HG02852 (cell line): ENCODE measurements at regions not wholly inside any gene's neighbourhood (a gene's known extent, or its start where the extent isn't known, plus 50 kb on each side); places are given as distances from the start of the nearest gene placed in this dataset.

ENCODE experiments used
- ATAC-seq: cut with Tn5 transposase; IDR thresholded peaks from one replicate; pipeline ENCODE4 v1.9.1; 2021; ENCODE audit warnings: mild to moderate bottlenecking, moderate library complexity; ENCODE audit not compliant: unreplicated experiment

DNA sequence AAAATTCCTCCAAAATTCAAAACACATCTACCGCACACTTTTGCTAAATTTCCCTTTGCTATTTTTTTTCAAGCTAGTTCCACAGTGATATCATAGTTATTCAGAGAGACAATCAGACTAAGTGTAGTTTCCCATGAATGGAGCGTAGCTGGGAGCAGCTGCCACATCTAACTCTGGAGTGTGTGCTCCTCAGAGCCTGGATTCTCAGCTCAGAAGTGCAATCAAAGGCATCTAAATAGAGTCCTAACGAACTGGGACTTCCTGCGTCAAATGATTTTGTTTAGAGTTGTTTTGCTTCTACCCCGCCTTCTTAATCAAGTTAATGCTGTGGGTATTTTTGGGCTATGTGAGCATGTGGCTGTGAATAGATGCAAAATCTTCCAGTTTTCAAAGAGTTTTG is 160.3 kb downstream of the TMEM18 start:
- no peak for ATAC-seq

DNA sequence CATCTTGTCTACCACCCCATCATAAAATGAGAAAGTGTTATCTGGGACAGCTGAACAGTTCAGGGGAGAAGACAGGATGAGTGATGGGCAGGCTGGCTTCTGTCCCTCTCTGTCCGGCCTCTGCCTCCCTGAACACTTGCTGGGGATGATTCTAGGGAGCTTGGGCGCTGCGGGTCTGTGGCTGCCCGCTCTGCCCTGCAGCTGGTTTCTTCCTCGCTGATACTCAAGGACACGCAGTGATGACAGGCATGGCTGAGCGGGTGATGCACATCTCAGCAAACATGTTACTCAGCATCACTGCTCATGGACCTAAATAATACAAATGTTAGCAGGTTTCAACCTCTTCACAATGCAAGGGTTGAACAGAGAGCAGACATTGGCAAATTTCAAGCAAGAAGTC is 161.1 kb downstream of the TMEM18 start:
- ATAC-seq, result no peak

DNA sequence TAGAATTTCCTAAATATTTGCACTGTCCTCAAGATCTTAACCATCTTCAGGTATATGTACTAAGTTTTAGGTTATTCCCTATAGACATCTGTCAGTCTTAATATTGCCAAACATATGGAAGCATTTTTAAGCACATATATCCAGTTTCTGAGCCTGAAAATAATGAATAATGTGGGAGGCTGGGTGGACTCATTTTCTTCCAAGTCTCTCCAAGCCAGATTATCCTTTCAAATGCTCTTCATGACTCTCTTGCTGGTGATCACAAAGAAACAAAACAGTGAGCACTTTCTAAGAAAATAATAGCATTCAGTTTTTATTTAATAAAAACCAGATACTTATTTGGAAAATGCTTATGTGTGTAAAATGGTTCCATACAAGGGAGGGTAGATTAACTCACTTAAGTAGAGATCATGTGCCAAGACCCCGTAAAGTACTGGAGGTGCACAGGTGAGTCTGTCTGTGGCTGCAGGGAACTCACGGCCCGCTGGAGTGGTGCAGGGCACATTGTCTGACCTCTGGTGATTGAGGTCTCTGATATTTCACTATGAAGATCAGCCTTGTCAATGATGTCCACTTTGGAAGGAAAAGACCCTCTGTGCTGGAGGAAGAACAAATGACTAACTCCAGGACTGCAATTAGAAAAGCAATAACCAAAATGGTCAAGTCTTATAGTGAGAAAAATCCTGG is 161.6 kb downstream of the TMEM18 start:
- no peak for ATAC-seq

DNA sequence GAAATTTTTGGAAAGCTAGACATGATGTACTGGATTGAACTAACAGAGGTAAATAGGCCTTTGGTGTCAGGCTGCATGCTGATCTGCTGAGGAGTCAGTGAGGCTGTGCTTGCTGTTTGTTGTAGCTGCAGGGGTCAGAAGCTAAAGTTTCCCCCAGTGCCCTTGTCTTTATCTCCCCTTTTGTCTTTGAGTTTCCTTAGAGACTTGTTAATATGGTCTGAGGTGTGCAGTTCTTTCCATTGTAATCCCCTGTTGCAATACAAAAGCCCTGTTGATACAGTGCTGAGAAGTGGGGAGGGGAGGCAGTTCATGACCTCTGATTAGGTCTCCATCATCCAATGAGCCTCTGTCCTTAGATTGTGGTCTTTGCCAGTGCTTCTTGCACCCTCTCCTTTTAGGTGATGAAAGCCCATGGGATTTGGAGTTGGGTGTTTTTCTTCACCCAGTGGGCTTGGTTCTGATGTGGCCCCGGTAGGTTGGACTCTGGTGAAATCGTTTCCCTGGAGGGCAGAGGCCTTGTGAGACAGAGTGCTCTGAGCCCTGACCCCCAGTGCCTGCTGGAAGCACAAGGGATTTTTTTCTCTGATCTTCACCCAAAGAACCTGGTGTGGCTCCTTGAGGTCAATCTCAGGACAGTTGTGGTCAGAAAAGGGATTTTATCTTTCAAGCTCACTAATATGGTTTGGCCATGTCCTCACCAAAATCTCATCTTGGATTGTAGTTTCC is 163.1 kb downstream of the TMEM18 start:
- ATAC-seq, result no peak

DNA sequence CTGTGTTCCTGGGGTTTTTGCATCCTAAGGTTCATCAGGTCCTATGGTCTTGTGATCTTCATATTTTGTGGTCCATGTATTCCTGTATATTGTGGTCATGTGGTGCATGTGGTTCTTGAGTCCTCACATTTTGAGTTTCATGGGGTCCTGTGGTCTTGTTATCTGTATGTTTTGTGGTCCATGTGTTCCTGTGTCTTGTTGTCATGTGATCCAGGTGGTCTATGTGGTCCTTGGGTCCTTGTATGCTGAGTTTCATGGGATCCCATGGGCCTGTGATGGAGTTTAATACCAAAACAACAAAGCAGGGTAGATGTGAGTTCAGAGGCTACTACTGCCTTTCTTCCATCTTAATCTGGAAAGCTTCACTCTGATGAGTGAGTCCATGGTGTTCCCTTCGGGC is 166.4 kb downstream of the TMEM18 start:
- ATAC-seq, result no peak

DNA sequence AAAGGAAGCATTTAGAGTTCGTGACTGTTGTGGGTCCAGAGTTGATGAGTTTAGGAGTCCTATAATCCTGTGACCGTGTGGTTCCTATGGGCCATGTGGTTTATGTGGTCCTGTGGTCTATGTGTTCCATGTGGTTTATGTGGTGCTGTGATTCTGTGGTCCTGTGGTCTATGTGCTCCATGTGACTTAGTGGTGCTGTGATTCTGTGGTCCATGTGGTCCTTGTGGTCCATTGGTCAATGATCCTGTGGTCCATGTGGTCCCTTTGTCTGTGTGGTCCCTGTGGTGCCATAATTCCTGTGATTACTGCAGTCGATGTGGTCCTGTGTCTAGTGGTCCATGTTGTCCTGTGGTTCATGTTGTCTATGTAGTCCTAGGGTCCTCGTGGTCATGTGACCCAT is 167.3 kb downstream of the TMEM18 start:
- no peak for ATAC-seq

DNA sequence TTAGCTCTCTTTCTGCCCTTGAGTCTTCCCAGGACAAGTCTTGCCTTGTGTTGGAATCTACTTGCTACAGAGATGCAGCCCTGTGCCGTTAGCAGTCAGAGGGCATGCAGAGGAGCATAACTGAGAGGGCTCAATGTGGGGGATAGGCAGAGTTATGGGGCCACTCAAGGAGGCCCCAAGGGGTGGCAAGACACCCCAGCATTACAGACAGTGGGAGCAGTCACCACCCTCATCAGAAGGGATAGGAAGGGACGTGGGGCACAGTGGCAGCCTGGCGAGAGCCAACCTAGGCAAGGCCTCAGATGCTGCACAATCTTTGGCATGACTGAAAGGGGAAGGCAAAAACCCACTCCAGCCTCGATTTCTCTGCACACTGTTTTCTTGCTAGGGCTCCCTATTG is 169.1 kb downstream of the TMEM18 start:
- ATAC-seq, result no peak

DNA sequence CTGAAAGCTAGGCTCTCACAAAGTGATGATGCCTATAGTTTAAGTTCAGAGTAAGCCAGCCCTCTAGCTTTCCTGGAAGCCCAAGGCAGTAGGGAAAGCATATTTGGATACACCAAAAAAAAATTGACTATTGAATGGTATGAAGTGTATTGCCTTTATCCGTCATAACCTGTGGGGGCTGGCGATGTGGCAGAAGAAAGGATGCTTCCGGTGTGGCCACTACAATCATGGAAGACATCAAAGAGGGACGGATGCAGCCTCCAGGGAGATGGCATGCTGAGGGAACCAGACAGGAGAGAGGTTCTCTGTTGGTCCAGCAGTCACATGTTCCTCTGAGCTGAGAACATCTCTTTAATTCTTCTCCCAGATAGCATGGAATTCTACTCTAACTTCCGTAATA is 170.3 kb downstream of the TMEM18 start:
- ATAC-seq, result no peak

DNA sequence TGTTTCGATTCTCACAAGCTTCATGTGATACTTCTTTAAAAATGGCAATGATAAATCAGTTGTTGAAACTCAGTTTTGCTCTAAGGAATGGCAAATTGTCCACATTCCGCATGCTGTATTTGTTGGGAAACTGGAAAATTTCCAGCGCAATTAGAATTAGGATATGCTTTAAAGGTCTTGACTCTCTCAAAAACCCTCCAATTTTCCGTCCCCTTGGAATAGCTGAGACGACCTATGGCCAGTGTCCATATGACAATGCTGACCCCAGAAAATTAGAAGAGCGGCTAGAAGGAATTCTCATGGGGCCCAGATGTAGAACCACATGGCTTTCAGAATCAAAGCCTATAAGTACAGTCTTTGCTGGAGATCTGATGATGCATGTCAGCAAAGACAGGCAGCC is 170.8 kb downstream of the TMEM18 start:
- no peak for ATAC-seq

DNA sequence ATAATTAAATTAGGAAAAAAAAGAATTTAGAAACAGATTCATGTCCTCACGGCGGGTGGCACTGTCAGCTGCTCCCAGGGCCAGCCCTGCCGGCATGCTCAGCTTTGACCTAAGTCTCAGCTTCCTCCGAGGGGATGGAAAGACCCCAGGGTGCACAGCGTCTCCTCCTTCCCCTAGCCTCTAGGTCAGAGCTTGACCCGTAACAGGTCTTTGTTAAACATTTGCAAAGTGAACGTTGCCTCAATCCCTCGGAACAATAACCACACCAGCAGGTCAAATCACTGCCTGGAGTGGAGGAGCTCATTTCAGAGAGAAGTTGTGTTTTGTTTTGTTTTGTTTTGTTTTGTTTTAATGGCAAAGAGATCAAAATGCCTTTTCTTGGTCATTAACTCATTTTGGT is 171.3 kb downstream of the TMEM18 start:
- no peak for ATAC-seq

DNA sequence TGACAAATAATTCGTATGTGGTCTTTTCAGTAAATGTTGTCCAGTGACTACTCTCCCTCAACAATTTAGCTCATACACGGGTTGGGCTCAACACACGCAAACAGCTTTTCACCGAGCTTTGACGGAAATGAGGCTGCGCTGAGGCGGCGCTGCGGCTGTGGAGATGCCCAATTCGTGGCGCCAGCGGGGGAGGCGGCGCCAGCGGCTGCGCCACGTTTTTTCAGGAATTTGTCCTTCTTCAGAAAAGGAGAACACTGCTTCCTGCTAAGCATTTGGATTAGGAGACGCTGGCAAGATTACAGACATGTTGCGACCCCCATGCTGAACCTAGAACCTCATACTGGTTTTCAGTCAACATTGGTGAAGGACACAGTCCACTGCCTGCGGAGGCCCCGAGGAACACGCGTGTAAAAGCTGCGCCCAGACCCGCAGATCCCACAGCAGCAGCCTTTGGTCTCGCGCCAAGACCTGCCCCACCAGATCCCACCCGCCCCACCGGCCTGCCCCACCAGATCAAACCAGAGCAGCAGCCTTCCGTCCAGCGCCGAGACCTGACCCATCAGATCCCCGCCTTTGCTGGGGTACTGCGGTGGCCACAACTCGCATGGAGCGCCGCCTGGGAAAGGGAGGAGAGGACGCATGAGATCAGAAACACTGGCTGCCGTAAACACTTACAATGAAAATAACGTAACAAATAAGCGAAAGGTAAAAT is 173.8 kb downstream of the TMEM18 start:
- ATAC-seq, result no peak

DNA sequence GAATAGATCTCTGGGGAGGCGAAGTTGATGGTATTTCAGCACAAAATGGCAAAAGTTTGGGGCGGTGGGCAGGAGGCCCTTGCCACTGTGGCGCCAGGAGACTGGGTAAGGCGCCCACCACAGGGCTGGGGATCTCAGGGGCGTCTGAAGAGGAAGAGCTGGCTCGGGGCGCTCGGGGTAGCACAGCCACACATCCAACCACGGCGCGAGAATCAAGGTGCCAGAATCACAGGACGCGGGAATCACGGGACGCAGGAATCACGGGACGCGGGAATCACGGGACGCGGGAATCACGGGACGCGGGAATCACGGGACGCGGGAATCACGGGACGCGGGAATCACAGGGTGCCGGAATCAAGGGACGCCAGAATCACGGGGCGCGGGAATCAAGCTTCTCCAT is 174.4 kb downstream of the TMEM18 start:
- ATAC-seq, result no peak

DNA sequence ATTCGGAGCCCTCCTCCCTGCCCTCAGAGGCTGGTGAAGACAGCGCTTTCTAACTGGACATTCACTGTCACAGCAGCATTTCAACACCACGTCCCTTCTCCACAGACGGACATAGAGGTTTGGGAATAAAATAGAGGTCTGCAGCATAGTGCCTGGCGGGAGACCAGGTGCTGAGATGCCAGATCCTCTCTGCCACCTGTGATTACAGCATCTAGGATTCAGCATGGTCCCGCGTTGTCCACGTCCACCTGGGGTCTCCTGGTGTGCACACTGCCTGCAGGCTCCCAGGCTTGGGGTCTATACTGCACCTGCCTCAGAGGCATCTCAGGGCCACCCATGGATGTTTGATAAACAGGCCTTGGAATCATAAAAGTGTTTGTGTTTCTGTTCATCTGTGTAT is 175.5 kb downstream of the TMEM18 start:
- no peak for ATAC-seq

DNA sequence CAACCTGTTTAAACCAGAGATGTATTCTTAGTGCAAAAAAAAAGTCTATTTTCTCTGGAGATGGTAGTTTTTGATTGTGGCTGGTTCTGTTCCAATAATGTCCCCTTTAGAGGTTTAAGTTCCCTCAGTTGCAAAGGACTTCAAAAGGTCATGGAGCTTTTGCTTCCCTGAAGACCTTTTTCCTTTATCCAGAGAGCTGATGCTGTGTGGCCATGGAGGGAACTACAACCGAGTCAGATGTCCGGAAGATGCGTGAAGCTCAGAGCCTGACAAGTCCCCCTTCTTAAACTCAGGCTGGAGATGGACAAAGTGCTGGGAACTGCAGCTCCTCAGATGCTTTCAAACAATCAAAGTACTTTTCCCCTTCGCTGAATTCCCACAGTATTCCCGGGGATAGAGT is 176.1 kb downstream of the TMEM18 start:
- no peak for ATAC-seq

DNA sequence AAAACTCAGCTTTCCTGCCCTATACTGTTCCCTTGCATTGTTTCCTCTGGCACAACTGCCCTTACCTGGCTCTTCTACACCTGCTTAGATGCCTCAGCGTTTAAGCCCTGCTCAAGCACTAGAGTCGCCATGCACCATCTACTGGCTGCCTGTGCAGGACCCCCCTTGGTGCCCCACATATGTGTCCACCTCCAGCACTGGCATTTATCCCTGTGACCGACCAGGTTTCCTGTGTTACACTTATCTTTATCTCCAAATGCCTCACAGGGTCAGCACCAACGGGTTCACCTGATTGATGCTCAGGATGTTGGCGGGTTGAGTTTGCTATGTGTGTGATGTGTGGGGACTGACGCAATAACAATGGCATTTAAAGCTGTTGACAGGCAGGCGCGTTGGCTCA is 177.5 kb downstream of the TMEM18 start:
- no peak for ATAC-seq

DNA sequence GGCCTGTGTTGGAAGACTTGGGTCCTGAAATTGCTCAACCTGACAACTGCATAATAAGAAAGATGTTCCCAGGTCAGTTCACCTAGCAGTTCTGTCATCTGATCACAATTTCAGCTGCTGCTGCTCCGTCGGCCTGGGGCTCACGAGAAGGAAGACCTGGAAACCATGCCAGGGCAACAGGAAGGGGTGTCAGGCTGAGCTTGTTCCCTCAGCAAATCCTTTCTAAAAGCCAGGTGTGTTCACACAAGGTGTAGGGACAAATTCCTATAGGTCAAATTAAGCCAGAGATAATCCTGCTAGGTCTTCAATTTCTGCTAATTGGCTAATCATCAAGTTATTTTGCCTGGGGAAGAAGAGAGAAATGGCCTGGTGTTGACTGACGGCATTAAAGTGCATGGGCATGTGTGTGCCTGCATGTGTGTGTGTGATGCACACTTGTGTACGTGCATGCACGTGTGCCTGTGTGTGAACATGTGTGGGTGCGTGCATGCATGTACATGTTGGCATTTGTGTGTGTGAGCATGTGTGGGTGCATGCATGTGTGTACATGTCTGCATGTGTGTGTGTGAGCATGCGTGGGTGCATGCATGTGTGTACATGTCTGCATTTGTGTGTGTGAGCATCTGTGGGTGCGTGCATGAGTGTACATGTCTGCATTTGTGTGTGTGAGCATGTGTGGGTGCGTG is 178.6 kb downstream of the TMEM18 start:
- ATAC-seq, result no peak

DNA sequence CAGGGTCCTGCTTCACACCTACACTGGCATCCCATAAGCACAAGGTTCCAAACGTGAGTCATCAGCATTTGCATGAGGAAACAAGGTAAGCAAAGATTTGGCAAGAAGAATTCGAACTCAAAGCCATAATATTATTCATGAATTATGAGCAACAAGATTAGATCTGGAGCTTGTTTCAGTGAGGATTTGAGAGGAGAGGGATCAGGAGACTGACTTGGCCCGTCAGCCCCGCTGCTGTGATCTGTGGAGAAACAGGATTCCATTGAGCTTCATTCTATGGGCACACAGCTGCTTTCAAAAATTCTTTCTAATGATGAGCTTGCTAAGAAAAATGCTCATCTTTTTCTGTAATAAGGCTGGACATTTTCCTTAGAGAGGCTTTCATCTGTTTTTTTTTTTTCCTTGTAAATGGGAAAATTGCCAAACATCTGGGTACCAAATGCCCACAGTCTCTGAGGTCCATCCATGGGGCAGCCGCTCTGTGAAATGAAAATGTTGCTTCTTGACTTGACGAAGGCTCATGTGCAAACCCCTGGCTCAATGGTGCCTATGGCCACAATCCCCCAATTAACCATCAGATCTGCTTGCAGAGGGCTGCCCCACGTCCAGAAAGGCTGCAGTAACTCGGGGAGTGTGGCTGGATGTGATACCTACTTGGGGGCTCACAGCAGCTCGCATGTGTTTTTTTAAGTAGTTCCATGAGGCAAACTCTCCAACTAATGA is 179.3 kb downstream of the TMEM18 start:
- ATAC-seq, result no peak

DNA sequence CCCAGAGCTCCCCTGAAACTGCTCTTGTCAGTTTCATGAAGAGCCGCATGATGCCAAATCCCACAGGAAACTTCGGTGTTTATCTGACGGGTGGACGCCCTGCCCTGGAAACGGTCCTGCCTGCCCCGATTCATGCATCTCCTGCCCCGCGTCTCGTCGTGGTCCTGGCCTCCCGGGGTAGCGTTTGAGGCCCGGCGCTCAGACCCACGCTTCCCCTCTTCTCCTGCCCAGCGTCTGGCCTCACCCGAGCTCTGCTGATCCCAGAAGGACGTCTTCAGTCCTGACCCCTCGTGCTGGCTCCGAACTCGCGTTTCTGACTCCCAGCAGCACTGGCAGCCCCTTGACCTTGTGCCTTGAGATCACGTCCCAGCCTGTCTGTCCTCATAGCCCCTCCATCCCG is 180.5 kb downstream of the TMEM18 start:
- no peak for ATAC-seq

DNA sequence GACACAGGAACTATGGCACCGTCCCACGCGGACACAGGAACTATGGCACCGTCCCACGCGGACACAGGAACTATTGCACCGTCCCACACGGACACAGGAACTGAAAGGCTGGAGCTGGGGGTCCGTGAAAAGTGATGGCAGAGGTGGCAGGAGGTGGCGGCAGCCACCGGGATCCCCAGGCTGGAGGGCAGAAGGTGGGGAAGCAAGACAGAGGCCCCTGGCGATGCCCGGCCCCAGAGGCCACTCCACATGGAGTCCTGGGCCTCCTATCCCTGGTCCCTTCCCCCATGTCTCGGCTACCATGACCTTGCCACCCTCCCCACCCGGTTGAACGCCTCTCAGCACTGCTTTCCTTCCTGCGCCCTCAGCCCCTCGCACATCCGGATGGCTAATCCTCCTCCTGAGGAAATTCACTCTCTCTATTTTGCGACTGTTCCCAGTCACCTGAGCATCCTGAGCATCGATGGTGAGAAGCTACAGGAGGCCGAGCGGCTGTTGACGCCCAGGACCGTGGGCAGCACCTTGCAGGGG is 181.4 kb downstream of the TMEM18 start:
- no peak for ATAC-seq

DNA sequence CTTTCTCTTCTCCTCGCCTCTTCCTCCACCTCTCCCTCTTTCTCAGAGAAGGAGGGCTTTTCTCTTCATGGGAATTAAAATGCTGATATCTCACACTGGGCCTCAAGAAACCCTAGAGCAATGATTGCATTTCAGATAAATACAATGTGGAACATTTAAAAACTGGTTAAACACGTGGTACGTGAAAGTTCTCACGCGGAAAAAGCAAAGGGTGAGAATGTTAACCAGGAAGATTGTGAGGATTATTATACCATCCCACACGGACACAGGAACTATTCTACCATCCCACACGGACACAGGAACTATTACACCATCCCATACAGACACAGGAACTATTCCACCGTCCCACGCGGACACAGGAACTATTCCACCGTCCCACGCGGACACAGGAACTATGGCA is 182.4 kb downstream of the TMEM18 start:
- ATAC-seq, result no peak

DNA sequence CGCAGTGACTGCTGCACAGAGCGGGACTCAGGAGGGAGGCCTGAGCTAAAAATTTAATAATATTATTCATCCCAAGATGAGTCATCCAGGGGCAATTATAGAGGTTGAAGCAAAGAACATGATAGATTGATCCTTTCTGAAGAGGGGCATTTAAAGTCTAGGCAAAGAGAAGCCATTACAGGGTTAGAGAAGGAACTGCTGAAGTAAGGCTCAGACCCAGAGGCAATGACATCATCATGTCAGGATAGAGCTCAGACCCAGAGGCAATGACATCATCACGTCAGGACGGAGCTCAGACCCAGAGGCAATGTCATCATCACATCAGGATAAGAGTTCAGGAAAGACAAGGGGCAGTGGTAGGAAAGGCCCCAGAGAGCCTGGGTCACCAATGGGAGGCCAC is 184.0 kb downstream of the TMEM18 start:
- no peak for ATAC-seq
